ENCODE measurements at regions not wholly inside any gene's neighbourhood (a gene's known extent, or its start where the extent isn't known, plus 50 kb on each side); places are given as distances from the start of the nearest gene placed in this dataset.
"Not testable (repeated sequence)": the region's sequence is repeated elsewhere in the genome, so short reads cannot be mapped to it uniquely, and the experiment has no call there.

DNA sequence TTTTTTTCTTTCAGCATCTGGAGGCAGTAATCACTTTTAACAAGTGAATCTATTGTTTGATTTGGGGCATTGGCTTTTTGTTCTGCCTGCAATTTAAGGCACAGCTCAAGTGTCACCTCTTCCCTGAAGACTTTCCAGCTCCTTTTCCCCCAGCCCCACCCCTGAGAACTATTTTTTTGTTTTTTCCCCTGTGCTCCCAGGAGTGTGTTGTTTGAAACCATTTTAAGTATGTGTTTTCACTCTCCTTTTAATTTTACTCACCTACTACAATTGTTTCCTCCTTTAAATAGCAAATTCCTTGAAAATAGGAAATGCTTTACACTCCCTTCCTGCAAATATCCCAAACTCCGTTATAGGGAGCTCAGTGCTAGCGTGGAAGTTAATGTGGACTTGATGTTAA is 286.7 kb upstream of the PROK2 start:
- DNase-seq: no peak

DNA sequence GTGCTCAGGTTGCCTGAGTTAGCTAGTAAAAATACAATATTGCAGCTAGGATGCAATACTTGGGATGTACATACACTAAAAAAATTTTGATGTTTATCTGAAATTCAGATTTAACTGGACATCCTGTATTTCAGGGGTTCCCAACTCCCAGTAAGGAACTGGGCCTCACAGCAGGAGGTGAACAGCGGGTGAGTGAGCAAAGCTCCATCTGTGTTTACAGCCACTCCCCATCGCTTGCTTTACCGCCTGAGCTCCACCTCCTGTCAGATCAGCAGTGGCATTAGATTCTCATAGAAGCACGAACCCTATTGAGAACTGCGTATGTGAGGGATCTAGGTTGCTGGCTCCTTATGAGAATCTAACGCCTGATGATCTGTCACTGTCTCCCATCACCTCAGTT is 285.1 kb upstream of the PROK2 start:
- DNase-seq: no peak

DNA sequence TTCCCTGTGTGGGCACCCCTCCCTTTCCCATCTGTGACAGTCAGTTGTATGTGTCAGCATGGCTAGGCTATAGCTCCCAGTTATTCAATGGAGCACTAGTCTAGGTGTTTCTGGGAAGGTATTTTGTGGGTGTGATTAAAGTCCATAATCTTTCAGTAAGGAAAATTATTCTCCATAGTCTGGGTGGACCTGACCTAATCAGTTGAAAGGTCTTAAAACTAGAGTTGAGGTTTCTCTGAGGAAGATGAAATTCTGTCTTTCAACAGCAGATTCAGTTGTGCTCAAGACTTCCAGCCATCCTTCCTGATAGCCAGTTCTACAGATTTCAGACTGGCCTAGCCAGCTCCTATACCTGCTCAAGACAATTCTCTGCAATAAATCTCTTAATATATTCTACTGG is 284.6 kb upstream of the PROK2 start:
- DNase-seq: no peak

DNA sequence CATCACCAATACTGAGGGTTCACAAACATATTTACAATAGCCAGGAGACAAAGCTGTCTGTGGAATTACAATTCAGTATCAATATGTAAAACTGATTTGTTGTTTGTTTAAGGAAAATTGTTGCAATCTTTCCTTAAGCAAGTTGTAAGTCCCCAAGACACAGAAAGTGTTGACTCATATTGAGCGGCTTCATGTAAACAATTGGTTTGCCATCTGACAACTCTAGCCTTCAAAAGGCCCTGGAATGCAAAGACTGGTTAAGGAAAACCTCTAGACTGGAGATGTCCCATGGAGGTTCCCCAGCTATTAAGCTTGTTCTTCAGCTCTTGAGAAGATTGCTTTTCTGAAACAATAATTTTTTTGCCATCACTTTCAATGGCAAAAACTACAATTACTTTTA is 283.7 kb upstream of the PROK2 start:
- no peak for DNase-seq

DNA sequence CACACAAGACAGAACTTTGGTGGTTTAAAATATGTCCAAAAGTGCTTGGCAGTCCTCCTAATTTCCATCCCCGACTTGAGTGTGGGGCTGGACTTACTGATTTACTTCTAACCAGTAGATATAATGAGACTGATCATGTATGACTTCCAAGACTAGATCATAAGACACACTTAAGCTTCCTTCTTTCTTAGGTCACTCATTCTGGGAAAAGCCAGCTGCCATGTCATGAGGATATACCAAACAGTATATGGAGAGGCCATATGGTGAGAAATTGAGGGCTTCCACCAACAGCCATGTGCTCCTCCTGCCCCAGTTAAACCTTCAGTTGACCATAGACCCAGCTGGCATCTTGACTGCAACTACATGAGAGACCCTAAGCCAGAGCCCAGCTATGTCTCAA is 282.8 kb upstream of the PROK2 start:
- DNase-seq: no peak

DNA sequence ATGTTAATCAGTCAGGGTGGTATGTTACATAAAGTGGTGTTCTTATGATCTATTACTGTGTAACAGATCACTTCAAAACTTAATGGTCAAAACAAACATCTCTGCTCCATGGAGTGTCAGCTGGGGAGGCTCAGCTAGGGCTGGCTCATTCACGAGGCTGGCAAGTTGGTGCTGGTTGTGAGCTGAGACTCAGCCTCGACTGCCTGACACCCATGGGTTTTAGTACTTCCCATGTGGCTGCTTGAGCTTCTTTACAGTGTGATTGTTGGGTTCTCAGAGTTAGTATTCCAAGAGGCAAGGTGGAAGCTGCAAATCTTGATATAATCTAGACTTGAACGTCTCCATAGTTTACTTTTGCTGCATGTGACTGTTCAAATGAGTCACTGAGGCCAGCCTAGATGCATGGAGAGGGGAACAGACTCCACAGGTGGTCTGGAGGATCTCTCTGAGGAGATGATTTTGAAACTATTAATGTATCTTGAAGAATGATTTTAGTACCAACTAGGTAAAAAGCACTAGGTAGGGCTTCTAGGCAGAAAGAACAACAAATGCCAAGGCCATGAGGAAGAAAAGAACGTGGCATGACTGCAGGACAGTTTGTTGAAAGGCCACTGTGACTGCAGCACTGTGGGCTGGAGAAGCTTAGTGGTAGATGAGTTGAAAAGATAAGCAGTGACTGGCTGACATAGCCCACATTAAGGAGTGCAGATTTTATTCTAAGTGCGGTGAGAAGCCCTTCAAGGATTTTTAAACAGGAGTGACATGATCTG is 281.1 kb upstream of the PROK2 start:
- no peak for DNase-seq

DNA sequence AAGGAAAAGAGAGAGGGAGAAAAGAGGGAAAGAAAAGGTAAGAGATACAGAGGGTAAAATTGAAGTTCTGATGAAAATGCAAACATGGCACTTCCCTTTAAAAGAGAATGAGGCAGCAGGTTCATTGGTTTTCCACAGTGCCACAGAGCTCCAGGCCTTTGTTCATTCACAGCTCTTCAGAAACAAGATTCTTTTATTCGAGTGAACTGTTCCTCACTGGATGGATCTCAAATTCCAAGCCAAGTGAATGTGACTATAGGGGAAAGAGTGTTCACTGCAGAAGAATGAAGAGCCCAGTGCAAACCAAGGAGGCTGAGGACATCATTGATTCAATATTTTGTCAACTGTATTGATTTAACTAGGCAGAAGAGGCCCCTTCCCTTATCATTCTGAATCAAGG is 280.3 kb upstream of the PROK2 start:
- DNase-seq: no peak

DNA sequence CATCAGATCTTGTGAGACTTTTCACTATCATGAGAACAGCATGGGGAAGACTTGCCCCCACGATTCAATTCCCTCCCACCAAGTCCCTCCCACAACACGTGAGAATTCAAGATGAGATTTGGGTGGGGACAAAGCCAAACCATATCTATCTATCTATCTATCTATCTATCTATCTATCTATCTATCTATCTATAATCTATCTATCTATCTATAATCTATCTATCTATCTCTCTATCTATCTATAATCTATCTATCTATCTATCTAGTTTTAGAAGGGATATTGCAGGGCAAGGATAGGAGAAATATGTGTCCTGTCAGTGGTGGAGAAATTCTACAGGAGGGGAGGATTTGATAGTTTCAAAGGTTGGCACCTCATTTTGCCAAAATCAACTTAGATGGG is 279.8 kb upstream of the PROK2 start:
- DNase-seq: not testable (repeated sequence)

DNA sequence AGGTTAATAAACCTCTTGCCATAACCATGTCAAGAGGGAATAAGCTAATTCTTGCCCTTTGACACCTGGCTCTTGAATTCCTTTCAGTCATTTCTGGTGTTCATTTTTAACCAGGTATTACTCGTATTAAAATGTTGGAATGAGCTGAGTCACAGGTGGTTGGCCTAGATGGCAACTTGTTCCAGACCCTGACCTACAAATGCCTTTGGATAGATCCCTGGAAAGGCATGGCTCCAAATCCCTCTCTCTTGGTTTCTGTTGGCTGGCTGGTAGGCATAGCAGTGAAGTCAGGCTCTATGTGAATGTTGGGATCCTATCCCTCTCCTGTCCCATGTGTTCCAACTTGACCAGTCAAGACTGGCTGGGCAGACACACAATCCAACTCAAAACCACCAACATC is 277.1 kb upstream of the PROK2 start:
- DNase-seq: no peak

DNA sequence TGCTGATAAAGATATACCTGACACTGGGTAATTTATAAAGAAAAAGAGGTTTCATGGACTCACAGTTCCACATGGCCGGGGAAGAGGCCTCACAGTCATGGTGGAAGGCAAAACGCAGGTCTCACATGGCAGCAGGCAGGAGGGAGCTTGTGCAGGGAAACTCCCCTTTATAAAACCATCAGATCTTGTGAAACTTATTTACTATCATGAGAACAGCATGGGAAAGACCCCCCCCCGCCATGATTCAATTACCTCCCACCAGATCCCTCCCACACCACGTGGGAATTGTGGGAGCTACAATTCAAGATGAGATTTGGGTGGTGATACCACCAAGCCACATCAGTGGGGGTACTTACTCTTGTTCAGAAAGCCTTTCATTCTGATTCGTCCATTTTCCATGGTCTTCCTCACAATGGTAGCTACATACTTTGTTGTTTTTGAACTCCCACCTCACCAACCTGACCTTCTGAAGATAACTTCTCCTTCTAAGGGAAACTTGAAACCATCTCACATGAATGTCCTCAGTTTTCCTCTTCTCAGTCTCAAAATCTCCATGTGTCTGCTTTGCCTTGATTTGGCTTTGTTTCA is 275.6 kb upstream of the PROK2 start:
- no peak for DNase-seq

DNA sequence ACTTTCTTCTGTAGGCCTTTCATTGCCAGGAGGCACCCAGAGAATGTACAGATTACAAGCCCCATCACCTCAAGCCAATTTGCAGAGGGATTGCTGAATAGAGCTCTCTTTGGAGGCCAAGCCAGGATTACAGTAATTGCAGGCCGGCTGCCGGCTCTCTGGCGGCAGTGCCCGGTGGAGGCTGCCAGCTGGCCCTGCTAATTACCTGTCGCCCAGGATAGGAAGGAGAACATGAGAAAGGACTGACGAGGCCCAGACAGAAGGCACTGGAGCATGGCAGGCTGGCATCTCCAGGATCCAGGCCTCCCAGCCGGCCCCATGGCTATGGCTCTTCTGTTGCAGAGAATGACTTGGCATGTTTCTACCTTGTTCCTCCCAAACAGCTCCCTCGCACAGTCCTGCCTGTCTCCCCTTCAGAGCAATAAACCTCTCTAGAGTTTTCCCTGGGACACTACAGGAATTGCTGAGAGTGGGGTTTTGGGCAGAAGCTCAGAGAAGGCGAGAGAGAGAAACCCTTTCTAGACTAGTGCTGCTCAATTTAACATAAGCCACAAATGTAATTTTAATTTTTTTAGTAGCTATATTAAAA is 273.6 kb upstream of the PROK2 start:
- DNase-seq: no peak

DNA sequence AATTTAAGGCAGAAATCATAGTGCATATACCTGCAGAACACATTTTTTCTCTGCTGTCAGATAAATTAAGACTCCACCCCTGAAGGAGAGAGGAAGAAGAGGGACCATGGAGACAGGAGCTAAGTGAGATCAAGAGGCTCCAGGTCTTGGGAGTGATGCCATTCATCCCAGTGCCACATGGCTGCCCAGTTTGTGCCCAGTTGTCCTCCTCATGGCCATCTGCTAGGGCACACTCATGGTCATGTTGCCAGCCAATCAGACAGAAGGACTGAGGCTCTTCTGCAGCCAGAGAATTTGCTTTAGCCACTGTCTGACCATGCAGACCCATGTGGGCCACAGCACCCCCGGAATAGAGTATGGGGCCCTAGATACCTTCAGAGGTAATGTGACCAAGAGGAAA is 270.5 kb upstream of the PROK2 start:
- no peak for DNase-seq

DNA sequence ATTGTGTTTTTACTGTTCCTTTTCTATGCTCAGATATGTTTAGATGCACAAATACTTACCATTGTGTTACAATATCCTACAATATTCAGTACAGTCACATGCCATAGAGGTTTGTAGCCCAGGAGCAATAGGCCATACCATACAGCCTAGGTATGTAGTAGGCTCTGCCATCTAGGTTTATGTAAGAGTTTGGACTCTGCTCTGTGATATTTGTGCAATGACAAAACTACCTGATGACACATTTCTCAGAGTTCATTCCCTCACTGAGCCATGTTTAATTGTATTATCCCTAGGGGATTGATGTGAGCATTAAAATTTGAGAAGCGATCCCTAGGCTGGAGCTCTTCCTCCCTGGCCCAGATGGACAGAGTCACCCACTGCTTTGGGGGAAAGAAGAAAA is 270.0 kb upstream of the PROK2 start:
- no peak for DNase-seq

DNA sequence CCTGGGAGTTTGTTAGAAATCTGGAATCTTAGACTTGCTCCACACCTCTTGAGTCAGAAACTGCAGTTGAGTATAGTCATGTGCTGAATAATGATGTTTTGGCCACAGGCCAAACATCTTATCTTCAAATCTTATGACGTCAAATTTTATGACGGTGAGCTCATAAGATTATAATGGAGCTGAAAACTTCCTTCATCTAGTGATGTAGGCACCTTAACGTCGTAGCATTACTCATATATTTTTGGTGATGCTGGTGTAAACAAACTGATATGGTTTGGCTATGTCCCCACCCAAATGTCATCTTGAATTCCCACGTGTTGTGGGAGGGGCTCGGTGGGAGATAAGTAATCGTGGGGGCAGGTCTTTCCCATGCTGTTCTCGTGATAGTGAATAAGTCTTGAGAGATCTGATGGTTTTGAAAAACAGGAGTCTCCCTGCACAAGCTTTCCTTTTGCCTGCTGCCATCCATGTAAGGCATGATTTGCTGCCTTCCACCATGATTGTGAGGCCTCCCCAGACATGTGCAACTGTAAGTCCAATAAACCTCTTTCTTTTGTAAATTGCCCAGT is 268.0 kb upstream of the PROK2 start:
- no peak for DNase-seq

DNA sequence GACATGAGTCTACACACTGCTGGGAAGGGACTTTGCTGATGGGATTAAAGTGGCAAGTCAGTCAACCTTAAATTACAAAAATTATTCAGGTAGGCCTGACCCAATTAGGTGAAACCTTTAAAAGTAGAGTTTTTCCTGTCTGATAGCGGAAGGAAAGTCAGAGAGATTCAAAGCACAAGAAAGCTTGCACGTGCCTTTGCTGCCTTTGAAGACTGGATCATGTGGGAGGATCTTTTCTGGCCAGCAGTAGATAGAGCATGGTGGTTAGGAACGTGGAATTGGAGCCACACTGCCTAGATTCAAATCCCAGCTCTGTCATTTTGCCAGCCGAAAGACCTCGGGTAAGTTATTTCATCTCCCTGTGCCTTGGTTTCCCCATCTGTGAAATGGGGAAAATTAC is 265.8 kb upstream of the PROK2 start:
- no peak for DNase-seq

DNA sequence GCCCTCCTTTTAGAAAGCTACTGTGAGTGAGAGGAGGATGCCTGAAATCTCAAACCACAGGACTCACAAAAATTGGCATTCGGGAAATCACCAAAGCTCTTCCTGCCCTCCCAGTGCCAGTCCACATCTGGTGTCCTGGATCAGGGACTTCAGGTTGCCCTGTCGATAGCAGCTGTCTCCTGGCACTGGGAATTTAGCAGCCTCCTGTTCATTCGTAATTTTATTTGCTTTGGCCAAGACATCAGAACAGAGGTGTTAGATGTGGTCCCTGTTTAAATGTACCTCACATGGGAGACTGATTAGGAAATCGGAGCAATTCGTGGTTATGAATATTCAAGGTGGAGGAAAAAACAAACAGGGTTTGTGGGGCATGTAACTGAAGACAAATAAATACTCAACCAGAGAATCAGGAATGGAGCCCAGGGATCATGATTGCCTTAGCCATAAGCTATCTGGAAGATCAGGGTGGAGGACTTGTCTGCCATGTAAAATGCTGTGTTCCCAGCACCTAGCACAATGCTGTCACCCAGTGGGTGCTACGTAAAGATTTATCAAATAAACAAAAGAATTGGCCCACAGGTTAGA is 265.2 kb upstream of the PROK2 start:
- no peak for DNase-seq

DNA sequence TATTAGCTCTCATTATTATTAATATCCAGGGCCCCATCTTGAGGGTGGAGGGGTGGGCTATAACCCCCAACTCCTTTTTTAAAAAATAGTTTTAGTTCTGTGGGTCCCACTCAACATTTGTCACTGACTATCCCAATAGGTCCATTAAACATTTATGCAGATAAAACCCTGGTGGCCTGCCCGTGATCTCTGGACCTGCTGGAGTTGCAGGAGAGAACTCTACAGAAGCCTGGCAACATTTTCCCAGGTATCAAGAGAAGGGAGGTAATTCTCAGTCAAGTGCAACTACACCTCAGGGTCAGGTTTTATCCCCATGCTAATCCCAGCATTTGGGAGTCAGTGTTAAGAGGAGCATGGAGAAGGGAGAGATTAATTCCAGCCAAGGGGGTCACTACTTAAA is 264.4 kb upstream of the PROK2 start:
- DNase-seq: no peak

DNA sequence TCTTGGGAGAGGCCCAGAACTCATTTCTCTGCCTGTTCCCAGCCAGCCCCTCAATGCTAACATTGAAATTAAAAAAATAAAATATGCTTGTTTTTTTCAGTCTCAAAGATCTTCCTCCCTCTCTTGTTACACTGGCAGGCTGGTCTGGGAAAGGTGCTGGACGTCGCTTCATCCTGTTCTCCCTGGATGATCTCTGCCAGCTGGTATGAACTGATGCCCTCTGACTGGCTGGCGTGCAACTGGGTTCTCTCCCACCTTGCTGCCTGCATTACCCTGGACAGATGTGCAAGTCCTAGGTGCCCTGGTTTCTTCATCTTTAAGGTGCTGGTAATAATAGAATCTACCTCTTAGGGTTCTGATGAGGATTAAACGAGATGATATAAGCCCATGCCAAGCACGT is 263.9 kb upstream of the PROK2 start:
- DNase-seq: no peak

DNA sequence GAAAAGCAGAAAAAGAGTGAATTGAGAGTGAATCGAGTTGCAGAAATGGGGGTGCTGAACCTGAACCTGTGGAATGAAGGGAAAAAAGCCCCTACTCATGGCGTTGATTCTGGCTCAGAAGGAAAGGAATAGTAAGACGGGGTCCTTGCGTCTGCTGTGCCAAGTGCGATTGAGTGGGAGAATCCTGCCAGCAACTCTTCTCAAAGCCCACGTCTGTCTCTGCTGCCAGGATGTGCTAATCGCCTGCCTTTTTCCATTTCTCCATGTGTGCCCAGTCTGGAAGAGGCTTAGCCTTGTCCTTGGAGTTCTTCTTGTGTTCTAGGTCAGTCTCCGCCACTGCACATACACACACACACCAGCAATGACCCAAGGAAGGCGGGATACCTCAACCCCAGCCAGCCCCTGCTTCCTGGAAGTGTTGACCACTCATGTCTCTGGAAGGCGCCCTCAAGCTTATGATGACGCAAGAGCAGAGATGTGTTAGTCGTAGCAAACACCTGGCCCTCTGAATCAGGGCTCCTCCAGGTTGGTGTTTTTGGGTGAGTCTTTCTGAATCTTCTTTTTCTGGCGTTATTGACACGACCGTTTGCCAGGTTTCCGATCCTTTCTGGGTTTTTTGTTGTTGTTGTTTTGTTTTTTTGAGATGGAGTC is 262.4 kb upstream of the PROK2 start:
- no peak for DNase-seq

DNA sequence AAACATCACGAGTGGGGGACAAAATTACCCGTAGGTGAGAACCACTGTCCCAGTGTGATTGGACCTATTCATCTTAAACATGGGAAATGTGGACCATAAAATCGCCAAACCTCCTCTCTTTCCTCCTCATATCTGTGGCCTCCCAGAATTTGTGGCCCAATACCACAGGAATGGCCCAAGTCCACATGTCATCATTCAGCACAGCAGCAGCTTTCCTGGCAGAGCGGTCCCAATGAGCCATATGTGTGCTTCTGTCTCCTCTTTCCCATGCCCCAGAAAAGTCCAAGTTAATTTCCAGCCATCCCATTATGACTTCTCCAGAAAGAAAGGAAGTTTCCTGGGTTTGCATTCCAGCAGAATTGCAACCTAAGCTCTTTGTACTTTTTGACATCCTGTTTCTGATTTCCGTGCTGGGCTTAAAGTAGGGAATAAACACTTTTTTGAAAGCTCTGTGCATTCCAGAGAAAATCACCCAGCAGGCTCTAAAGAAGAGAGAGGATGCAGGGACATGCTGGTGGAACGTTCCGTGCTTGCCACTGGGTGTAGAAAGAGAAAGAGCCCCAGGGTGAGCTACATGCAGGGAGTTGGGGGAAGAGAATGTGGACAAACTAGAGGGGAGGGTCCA is 259.4 kb upstream of the PROK2 start:
- DNase-seq: peak; percentile 7

DNA sequence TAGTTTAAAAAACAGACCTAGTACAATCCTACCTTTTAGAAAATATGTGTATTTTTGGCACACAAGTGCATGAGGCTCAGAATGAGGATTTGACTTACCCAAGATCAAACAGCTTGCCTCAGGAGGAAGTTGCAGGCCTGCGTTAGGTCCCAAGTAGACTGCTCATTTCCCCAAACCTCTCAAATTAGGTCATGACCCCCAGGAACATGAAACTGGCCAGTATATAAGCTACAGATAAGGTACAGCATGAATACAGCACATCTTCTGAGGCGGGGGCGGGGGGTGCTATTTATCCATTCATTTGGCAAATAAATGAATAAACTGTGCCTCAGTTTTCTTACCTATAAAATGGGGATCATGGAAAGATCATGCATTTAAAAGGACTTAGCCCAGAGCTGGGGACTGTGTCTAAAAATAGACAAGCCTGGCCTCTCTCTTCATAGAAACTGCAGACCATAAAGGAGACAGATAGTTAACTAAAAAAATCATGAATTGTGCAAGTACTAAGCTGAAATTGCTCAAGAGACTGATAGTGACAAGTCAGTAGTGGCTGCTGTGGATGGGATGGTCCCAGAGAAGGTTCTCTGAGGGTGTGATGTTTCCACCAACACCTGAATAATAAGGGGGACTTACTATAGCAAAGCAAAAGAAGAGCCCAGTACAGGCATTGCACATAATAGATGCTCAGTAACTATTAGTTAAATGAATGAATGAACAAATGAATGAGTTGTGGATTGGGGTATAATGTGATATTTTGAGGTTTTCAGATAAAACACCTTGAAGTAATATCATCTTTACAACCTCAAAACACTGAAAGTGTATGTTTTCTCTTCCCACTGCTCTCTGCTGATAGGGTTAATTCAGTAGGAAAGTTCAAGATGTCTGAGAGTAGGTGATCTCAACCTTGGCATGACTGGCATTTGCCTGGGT is 258.5 kb upstream of the PROK2 start:
- DNase-seq: no peak

Measured in dermis blood vessel endothelial cell (primary cell).